Suprapubic skin (tissue), 4 donors: ENCODE measurements at regions not wholly inside any gene's neighbourhood (a gene's known extent, or its start where the extent isn't known, plus 50 kb on each side); places are given as distances from the start of the nearest gene placed in this dataset.

ENCODE experiments used
- EP300 ChIP-seq: sonication (generic); formaldehyde crosslinking; IDR thresholded peaks from one replicate; pipeline ENCODE4 v1.6.1; 2017; ENCODE audit warnings: antibody characterized with exemption
- POLR2A ChIP-seq, 2 donors: fragments of 450-650 bp; IDR thresholded peaks; one replicate each; pipeline ENCODE4 v1.6.1; 2017; ENCODE audit warnings: antibody characterized with exemption in 2 of 2, mild to moderate bottlenecking in 2 of 2, moderate library complexity in 2 of 2
- POLR2AphosphoS5 ChIP-seq, 3 donors: sonication (generic); formaldehyde crosslinking; IDR thresholded peaks; one replicate each; pipeline ENCODE4 v1.6.1; 2017; ENCODE audit warnings: antibody characterized with exemption in 3 of 3
- TF ChIP-seq, protein P1 (sequence below), 2 donors: fragments of 200-600 bp in 1 of 2; fragments of 450-650 bp in 1 of 2; sonication (generic) in 1 of 2; IDR thresholded peaks; one replicate each; pipeline ENCODE4 v1.5.1; 2016 to 2019; ENCODE audit warnings: antibody characterized with exemption in 2 of 2, mild to moderate bottlenecking in 1 of 2, moderate library complexity in 1 of 2

DNA sequence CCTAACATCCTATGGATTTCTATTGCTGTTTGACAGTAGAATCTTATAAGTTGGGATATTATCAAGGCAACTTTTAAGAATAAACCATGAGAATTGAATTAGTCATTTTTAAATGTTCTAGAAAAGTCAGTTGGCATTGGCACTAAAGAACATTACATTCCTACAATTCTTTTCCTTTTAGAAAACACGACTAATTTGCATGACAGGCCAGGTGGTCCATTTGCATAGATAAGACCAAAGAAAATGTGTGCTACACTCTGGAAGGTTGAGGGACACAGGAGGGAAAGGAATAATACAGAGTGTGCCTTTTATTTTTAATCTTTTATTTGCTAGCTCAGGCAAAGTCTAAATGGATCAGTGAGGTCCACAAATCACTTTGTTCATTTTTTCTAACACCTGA is 962.3 kb downstream of the EPHA3 start:
- no peak for TF ChIP-seq POLR2A (IDR thresholded peaks at IDR 0.05)
- no peak for TF ChIP-seq EP300
- TF ChIP-seq, protein P1, sequence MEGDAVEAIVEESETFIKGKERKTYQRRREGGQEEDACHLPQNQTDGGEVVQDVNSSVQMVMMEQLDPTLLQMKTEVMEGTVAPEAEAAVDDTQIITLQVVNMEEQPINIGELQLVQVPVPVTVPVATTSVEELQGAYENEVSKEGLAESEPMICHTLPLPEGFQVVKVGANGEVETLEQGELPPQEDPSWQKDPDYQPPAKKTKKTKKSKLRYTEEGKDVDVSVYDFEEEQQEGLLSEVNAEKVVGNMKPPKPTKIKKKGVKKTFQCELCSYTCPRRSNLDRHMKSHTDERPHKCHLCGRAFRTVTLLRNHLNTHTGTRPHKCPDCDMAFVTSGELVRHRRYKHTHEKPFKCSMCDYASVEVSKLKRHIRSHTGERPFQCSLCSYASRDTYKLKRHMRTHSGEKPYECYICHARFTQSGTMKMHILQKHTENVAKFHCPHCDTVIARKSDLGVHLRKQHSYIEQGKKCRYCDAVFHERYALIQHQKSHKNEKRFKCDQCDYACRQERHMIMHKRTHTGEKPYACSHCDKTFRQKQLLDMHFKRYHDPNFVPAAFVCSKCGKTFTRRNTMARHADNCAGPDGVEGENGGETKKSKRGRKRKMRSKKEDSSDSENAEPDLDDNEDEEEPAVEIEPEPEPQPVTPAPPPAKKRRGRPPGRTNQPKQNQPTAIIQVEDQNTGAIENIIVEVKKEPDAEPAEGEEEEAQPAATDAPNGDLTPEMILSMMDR (IDR thresholded peaks at IDR 0.05) = no peak
- TF ChIP-seq POLR2AphosphoS5 (IDR thresholded peaks at IDR 0.05) = no peak
